ENCODE measurements at regions not wholly inside any gene's neighbourhood (a gene's known extent, or its start where the extent isn't known, plus 50 kb on each side); places are given as distances from the start of the nearest gene placed in this dataset.

DNA sequence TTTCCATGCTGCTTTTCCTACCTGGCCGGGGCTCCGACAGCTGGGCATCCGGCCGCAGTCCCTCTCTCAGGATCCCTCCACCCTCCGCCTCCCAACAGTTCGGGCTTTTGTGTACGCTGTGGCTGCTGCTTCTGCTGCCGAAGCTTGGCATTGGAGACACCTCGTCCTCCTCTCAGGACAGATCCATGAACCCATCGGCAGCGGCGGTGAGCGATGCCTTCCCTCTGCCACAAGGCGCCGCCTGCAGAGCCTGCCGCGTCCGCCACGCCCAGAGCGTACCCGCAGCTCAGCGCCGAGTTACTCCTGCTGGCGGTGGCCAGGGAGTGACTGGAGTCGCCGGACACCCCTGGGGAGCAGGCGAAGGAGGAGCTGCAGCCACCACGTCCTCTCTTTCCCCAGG lies 2032.8 kb downstream of the TP53TG3F start:
- TF ChIP-seq, protein P1, sequence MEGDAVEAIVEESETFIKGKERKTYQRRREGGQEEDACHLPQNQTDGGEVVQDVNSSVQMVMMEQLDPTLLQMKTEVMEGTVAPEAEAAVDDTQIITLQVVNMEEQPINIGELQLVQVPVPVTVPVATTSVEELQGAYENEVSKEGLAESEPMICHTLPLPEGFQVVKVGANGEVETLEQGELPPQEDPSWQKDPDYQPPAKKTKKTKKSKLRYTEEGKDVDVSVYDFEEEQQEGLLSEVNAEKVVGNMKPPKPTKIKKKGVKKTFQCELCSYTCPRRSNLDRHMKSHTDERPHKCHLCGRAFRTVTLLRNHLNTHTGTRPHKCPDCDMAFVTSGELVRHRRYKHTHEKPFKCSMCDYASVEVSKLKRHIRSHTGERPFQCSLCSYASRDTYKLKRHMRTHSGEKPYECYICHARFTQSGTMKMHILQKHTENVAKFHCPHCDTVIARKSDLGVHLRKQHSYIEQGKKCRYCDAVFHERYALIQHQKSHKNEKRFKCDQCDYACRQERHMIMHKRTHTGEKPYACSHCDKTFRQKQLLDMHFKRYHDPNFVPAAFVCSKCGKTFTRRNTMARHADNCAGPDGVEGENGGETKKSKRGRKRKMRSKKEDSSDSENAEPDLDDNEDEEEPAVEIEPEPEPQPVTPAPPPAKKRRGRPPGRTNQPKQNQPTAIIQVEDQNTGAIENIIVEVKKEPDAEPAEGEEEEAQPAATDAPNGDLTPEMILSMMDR (IDR thresholded peaks at IDR 0.05; ENCODE audit: low read depth, low read length, poor library complexity, severe bottlenecking) = no peak
- TF ChIP-seq EZH2phosphoT487 (IDR thresholded peaks at IDR 0.05; ENCODE audit: borderline replicate concordance, low read length) = no peak

Measured in DOHH2 (cell line).